Suppressor macrophage treated with lipopolysaccharide for 1 hour (primary cell): ENCODE measurements at regions not wholly inside any gene's neighbourhood (a gene's known extent, or its start where the extent isn't known, plus 50 kb on each side); places are given as distances from the start of the nearest gene placed in this dataset.
"Not testable (repeated sequence)": the region's sequence is repeated elsewhere in the genome, so short reads cannot be mapped to it uniquely, and the experiment has no call there.

Source experiments
- DNase-seq, 3 donors: peaks; one replicate each; pipeline ENCODE4 v3.0.0-alpha.2; 2020 to 2022

DNA sequence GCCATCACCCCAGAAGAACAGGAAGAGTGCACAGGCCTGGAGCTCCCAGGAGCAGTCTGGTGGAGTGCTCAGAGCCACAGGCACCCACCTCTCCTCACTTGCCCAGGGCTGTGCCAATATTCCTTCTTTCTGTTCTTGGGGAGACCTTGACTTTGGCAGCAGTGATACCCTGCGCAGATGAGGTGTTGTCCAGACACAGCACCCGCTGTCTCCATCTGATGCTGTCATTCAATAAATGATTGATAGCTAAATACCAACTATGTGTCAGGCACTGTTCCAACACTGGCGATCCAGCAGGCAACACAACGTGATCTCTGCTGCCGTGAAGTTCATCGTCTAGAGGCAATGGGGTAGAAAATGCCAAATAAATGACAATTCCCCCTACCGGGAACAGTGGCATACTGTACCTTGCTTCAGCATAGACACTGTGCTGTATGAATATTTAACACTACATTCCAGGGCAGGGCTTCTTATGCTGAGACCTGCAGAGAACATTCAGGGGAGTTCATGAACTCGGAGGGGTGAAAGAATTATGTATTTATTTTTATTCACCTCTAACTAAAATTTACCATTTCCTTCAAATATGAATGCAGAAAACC is 320.5 kb upstream of the NCKAP5 start:
- DNase-seq: no peak

- DNase-seq: no peak
Observed at GRCh38 chr2:133892352-133892913, 324.2 kb upstream of the NCKAP5 start.

DNA sequence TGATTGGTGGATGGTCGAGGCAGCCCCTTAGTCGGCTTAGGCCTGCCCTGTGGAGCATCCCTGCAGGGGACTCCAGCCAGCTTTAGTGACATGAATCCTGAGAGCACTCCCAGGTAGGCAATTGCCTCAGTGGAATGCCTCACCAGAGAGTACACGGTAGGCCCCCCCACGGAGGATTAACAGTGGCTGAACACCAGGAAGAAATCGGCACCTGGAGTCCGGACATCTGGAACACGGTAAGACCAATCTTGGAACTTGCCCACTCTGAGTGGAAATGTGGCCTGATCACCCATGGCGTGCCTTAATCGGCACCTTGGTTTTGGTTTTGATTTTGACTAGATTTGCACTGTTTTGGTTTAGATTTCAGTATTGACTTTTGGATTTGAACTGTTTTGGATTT is 326.2 kb upstream of the NCKAP5 start:
- no peak for DNase-seq

- not testable (repeated sequence) for DNase-seq
Observed at GRCh38 chr2:133897838-133898237, 329.6 kb upstream of the NCKAP5 start.

GRCh38 chr2:133900909-133901308 is 332.6 kb upstream of the NCKAP5 start:
- DNase-seq: no peak

- no peak for DNase-seq
Observed at GRCh38 chr2:133906396-133906795, 338.1 kb upstream of the NCKAP5 start.

GRCh38 chr2:133906926-133907325 is 338.7 kb upstream of the NCKAP5 start:
- DNase-seq: no peak

- no peak for DNase-seq
Observed at GRCh38 chr2:133908171-133908570, 339.9 kb upstream of the NCKAP5 start.

DNA sequence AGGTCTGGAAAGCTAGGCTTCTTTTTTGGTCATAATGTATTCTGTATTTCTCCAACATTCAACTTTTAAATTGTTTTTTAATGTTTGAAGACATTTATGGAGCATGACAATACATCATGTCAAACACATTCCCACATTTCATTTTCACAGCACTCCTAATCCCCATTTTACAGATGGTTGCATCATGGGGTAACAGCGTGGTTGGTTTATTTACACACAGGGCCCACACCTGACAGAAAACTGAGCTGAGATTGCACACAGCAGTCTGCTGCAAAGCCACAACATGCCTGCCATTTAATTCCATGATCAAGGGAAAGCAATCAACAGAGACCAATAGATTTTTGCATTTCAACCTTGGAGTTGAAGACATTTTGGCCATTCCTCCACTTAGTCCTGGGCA is 335.7 kb upstream of the MGAT5 start:
- no peak for DNase-seq

GRCh38 chr2:133919285-133919684 is 334.6 kb upstream of the MGAT5 start:
- no peak for DNase-seq

DNA sequence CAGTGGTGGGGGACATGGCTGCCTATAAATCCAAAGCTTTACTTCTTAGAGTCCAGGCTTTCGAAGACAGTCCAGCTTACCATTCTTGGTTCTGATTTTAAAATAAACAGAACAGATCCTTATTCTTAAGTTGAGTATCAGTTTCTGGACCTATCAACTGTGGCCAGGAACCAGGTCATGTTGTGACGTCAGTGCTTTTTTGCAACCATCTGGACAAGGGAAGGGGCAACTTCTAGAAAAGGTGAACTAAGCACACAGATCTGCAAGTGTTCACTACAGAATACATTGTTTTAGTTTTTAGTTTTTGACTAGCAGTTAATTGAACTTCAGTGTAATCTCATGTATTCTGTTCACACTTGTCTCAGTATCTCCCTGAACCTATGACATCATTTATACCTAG is 326.0 kb upstream of the MGAT5 start:
- DNase-seq: no peak

GRCh38 chr2:133936096-133936495 is 317.8 kb upstream of the MGAT5 start:
- no peak for DNase-seq

GRCh38 chr2:133936601-133937000 is 317.3 kb upstream of the MGAT5 start:
- DNase-seq: no peak

DNA sequence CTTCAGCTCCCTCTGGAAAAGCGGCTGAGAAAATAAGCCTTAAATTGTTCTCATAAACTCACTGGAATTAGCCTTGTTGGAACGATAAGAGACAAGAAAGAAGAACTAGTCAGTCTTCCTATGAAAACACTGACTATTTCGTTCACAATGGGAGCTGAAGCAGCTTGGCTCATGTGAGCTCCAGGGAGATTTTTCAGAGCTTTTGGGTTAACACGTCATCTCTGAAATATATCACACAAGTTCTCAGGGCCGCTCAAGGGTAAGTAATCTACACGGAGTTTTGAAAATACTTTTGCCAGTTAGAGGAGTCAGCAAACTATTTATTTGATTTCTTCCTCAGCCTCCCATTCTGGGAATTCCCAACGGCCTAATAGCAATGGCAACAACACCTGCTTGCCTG is 316.2 kb upstream of the MGAT5 start:
- DNase-seq: no peak

- DNase-seq: no peak
Observed at GRCh38 chr2:133940134-133940533, 313.7 kb upstream of the MGAT5 start.

DNA sequence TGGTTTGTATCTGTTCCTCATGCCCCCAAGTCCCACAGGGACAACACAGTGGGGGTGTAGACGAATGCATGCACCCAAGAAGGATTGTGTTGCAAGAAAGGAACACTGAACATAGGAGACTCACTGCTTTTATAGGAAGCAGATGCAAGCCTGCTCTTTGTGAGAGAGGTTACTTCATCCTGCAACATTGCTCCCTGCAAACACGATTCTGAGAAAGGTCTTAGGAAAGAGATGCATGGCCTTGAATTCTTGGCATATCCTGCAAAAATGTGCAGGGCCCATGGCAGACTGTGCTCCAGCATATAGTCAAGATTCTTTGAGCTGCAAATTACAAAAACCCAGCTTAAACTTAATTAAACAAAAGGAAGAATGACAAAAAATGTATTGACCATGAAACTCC is 312.2 kb upstream of the MGAT5 start:
- DNase-seq: no peak

DNA sequence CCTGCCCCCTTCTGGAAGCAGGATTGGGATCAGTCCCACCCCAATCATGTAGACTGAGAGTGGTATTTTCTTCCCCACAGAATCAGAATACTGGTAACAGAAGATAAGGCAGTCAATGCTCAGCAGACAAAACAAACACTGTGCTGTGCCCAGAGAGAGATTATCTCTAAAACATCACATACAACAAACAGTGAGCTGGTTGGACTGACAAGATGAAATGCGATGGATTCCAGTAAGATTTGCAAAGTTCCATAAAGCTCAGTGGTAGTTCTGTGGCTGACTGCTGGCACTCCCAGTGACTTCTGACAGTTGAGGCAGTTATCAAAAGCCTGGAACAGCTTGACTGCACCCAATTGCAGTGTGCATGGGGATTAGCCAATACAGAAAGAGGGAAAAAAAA is 311.5 kb upstream of the MGAT5 start:
- DNase-seq: no peak

DNA sequence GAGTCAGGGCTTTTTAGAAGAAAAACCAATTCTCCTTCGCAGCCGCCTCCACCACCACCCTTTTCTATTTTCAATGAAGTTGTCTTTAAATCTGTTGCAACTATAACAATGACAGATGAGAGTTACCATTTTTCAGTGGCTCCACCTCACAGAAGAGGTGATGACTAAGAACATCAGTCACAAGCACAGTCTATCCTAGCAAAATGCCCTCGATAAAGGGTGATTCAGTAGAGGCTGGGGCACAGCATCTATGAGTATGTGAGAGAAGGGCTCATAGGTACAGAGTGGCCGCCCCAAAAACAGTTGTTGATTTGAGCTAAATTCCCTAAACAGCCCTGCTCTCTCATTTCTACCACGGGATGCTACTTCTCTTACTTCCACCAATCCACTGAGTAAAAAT is 310.8 kb upstream of the MGAT5 start:
- DNase-seq: no peak

DNA sequence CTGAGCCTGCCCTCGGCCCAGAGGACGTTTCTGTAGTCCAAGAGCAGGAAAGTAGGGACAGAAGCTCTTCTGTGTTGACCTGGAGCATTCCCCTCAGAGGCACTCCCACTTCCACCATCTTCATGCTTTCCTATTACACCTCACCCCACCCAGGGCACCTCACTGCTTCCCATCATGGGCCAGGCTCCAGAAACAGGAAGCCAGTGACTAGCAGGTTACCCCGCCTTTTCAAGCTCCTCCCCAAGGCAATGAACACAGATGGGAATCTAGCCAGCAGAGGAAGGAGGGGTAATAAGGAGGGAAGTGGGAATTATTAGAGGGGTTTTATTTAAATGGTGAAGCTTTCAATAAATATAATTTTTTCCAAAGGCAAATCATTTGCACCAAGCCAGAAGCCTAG is 308.8 kb upstream of the MGAT5 start:
- no peak for DNase-seq

DNA sequence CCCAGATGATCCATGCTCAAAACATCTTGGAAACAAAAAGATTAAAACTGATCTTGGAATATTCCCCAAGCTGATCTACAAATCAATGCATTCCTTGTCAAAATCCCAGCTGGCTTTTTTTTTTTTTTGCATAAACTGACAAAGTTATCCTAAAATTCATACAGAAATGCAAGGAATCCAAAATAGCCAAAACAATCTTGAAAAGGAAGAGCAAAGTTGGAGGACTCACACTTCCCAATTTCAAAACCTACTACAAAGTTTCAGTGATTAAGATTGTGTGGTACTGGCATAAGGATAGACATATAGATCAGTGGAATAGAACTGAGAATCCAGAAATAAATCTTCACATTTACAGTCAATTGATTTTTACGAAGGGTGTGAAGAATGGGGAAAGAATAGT is 306.8 kb upstream of the MGAT5 start:
- DNase-seq: no peak

- no peak for DNase-seq
Observed at GRCh38 chr2:133948610-133949290, 305.1 kb upstream of the MGAT5 start.

DNA sequence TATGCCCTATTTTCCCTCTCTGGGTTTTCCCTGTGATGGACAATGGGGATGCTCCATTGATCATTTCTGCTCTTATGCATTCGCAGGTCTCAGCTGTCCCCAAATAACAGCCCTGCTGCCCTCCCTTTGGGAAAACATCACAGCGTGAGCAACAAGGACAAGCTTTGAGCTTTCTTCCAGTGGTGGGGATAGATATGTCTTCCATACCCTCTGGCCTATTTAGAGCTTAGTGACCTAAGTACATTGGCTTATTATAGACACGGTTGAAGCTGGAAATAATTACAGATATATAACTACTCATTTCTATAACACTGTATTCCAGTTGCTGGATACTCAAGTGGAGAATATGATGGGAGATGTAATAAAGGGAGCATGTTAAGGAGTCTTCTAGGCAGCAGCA is 304.3 kb upstream of the MGAT5 start:
- no peak for DNase-seq

DNA sequence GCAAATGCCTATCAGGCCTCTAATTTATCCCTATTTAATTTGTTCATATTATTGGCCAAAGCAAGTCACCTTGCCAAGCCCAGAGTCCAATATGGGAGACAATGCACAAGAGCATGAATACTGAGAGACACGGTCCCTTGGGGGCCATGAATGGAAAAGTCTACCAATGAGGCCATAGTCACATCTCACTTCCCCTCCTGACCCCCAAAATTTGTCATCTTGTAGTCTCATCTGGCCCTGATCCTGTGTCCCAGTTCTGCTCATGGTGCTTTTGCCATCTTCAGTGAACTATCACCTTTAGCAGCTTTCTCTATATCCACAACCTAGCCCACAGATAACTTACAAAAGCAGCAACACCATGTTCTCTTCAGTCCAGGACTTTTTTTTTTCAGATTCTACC is 302.7 kb upstream of the MGAT5 start:
- no peak for DNase-seq

DNA sequence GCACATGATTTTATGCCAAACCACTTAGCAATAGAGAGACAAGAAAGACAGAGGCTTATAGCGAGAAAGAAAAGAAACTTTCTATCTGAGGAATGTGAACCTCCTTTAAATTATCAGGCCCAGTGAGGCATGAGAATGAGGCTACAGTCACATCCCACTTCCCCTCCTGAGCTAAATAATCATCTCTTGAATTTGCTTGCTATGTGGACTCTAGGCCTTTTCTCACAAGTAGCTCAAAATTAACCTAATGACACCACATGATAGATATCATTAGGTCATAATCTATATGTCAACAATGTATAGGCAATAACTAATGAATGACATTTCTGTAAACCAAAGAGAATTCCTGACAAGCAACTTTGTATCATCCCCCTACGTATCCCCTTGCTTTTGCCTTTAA is 301.5 kb upstream of the MGAT5 start:
- DNase-seq: no peak

DNA sequence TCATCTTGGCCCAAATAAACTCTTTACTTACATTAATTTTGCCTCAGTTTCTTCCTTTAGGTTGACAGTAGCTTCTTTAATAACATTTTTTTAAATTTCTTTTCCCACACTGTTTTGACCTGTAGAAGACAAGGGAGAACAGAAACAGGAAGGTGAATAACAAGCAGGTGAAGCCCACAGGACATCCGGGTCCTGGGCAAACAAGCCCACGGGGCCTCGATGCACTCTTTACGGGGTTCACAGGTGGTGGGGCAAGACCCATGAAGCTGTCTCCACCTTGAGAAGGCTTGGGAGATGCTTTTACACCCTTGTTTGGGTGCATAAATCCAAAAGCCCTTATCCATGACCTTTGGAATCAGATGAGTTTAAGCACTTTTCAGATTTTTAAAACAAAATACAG is 301.0 kb upstream of the MGAT5 start:
- DNase-seq: no peak
